HG02623 (cell line): ENCODE measurements at regions not wholly inside any gene's neighbourhood (a gene's known extent, or its start where the extent isn't known, plus 50 kb on each side); places are given as distances from the start of the nearest gene placed in this dataset.
"Not testable (repeated sequence)": the region's sequence is repeated elsewhere in the genome, so short reads cannot be mapped to it uniquely, and the experiment has no call there.

Source experiments
- ATAC-seq: cut with Tn5 transposase; IDR thresholded peaks from one replicate; pipeline ENCODE4 v1.9.1; 2021; ENCODE audit warnings: moderate library complexity; ENCODE audit not compliant: unreplicated experiment

DNA sequence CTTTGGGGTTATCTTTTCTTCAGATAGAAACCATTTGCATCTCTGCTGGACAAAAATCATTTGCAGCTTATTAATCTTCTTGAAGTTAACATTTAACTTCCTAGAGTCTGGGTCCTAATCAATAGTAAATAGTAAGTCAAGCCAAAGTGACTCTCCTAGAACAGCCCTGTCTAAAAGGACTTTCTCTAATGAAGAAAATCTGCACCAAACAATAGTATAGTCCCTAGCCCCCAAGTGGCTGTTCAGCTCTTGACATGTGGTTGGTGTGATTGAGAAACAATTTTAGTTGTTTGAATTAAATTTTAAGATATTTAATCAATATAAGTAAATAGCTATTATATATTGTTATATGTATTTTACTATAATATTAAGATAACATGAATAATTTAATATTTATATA is 64.6 kb upstream of the SHB start:
- no peak for ATAC-seq

GRCh38 chr9:38132956-38133355 is 63.9 kb upstream of the SHB start:
- no peak for ATAC-seq

DNA sequence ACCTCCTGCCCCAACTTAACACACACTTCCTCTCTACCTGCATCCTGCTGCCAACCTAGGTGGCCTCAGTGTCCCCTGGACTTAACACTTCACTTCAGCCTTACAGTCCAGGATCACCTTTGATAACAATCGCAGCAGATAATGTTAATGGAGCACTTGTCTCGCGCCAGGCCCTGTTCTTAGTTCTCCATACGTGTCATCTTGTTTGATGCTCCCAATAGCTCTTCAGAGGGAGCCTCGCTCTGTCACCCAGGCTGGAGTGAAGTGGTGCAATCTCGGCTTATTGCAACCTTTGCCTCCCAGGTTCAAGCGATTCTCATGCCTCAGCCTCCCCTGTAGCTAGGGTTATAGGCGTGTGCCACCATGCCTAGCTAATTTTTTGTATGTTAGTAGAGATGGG is 62.7 kb upstream of the SHB start:
- ATAC-seq = no peak

GRCh38 chr9:38130724-38131123 is 61.7 kb upstream of the SHB start:
- ATAC-seq = no peak

DNA sequence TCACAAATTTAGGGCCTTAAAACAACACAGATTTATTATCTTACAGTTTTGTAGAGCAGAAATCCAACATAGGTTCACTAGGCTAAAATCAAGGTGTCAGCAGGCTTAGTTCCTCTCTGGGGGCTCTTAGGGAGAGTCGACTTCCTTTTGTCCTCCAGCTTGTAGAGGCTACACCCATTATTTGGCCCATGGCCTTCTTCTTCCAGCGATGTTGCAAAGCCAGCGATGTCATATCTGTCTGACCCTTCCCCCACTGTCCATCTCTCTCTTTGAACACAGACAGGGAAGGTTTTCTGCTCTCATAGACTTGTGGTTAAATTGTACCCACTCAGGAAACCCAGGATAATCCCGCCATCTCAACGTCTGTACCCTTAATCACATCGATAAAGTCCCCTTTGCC is 60.3 kb upstream of the SHB start:
- no peak for ATAC-seq

- no peak for ATAC-seq
These were observed 59.8 kb upstream of the SHB start for GRCh38 chr9:38128752-38129270.

- no peak for ATAC-seq
These were observed 58.3 kb upstream of the SHB start for GRCh38 chr9:38127271-38127839.

- no peak for ATAC-seq
These were observed 57.7 kb upstream of the SHB start for GRCh38 chr9:38126730-38127129.

- no peak for ATAC-seq
These were observed 56.9 kb upstream of the SHB start for GRCh38 chr9:38125889-38126288.

DNA sequence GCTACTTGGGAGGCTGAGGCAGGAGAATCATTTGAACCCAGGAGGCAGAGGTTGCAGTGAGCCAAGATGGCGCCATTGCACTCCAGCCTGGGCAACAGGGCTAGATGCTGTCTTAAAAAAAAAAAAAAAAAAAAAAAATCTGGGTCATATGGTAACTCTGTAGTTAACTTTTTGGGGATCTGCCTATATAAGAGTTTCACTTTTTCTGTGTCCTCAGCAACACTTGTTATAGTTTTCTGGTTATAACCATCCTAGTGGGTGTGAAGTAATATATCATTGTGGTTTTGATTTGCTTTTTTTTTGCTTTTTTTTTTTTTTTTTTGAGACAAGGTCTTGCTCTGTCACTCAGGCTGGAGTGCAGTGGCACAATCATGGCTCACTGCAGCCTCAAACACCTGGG is 54.3 kb upstream of the SHB start:
- ATAC-seq = not testable (repeated sequence)

DNA sequence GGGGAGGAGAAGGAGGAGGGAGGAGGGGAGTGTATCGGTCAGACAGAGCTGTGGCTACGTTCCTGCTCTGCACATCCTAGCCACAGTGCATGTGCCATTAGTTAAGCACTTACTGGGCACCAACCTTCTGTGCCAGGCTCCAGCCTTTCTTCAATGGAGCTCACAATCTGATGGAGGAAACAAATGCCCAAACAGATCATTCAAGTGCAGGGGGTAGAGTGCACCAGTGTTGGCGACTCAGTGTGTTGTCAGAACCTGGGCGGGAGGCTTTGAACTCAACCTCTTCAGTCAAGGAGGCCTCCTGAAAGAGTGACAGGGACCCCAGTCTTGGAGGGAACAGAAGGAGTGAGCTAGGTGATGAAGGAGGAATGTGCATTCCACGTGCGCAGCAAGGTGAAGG is 51.9 kb upstream of the SHB start:
- ATAC-seq = no peak

GRCh38 chr9:38119560-38120236 is 50.7 kb upstream of the SHB start:
- no peak for ATAC-seq

DNA sequence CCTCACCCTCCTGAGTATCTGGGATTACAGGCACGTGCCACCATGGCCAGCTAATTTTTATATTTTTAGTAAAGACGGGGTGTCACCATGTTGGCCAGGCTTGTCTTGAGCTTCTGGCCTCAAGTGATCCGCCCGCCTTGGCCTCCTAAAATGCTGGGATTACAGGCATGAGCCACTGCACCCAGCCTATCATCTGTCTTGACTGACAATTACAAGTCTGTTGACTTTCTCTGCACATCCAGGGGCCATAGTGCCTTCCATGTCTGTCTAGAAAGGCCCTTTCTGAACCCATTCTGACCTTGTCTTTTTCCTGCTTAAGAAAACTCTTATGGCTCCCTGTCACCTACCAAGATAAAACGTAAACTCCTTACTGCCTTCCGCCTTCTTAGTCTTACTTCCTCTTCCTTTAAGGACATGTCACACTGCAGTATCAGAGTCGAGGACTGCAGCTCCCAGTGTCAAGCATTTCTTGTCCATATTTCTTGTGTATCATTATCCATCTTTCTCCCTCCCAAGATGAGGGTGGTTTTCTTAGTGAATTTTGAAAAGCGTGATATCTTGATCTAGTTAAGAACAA is 49.9 kb upstream of the SHB start:
- ATAC-seq = no peak
